Endothelial cell of umbilical vein (primary cell): ENCODE measurements at regions not wholly inside any gene's neighbourhood (a gene's known extent, or its start where the extent isn't known, plus 50 kb on each side); places are given as distances from the start of the nearest gene placed in this dataset.

ENCODE experiments used
- BruUV-seq: library from RNA; stranded (reverse); fragments of 400-500 nt; replicated peaks from 2 replicates; lab custom pipeline; 2021; lab: Mats Ljungman, UMichigan
- CTCF ChIA-PET: fragments of 300-600, 350-600 bp; sonication (Branson Sonifier 250); formaldehyde crosslinking; loops from one replicate; lab custom pipeline; 2021; ENCODE audit warnings: antibody characterized with exemption, inconsistent platforms; lab: Charles Lee
- POLR2A ChIA-PET: fragments of 300-600, 350-600 bp; sonication (Branson Sonifier 250); formaldehyde crosslinking; loops from one replicate; lab custom pipeline; 2021; ENCODE audit warnings: antibody characterized with exemption, inconsistent platforms; lab: Charles Lee
- DNase-seq: peaks from one replicate; pipeline ENCODE4 v3.0.0-alpha.2; 2011; ENCODE audit warnings: low read depth, low spot score
- FAIRE-seq: peaks from 2 replicates; lab custom pipeline; 2011; peaks lifted over from hg19 to GRCh38; lab: Jason Lieb, UNC
- H2AFZ ChIP-seq: 2 replicates; pipeline ENCODE4 v1.6.0; 2012; ENCODE audit warnings: low read depth, low read length, control low read depth, inconsistent platforms
- H3K27ac ChIP-seq: 2 replicates; pipeline ENCODE4 v1.5.1; 2011; ENCODE audit warnings: low read depth, mild to moderate bottlenecking, control low read depth, low read length, moderate library complexity; ENCODE audit not compliant: insufficient read depth
- H3K27me3 ChIP-seq, 2 experiments: 2 replicates each; pipeline versions ENCODE4 v1.6.0 to v1.6.1; 2011; ENCODE audit warnings: low read length in 2 of 2, mixed read lengths in 1 of 2; ENCODE audit not compliant: control insufficient read depth in 2 of 2, insufficient read depth in 2 of 2
- H3K36me3 ChIP-seq, 2 experiments: 2 replicates in 1 of 2; 3 replicates in 1 of 2; pipeline ENCODE4 v1.5.1; 2011; ENCODE audit warnings: low read length in 2 of 2, mild to moderate bottlenecking in 1 of 2, moderate library complexity in 1 of 2; ENCODE audit not compliant: control insufficient read depth in 2 of 2, insufficient read depth in 2 of 2; ENCODE audit errors: extremely low read depth in 1 of 2
- H3K4me1 ChIP-seq: 3 replicates; pipeline ENCODE4 v1.5.1; 2011; ENCODE audit warnings: mild to moderate bottlenecking, low read length; ENCODE audit not compliant: control insufficient read depth, insufficient read depth; ENCODE audit errors: extremely low read depth
- H3K4me2 ChIP-seq: 2 replicates; pipeline ENCODE4 v1.6.1; 2011; ENCODE audit warnings: low read length, control low read depth, mixed read lengths; ENCODE audit not compliant: insufficient read depth
- H3K4me3 ChIP-seq, 3 experiments: fragments of 200-600 bp in 1 of 3; sonication (generic), shearing (Covaris generic) in 1 of 3; replicated peaks in 1 of 3; 2 replicates each; pipeline ENCODE4 v1.5.1; 2011 to 2016; ENCODE audit warnings: control low read depth in 3 of 3, low read length in 3 of 3, mild to moderate bottlenecking in 2 of 3, inconsistent platforms in 1 of 3, low read depth in 1 of 3, moderate library complexity in 1 of 3; ENCODE audit not compliant: insufficient read depth in 1 of 3
- H3K79me2 ChIP-seq: 2 replicates; pipeline ENCODE4 v1.6.0; 2012; ENCODE audit warnings: low read length, inconsistent platforms; ENCODE audit not compliant: control insufficient read depth, insufficient read depth
- H3K9ac ChIP-seq: replicated peaks from 2 replicates; pipeline ENCODE3; 2011; ENCODE audit warnings: low read length, control low read depth; ENCODE audit not compliant: insufficient read depth; ENCODE audit errors: extremely low read depth
- H3K9me1 ChIP-seq: replicated peaks from 3 replicates; pipeline ENCODE4 v1.6.0; 2011; ENCODE audit warnings: mild to moderate bottlenecking, low read length; ENCODE audit not compliant: control insufficient read depth, insufficient read depth; ENCODE audit errors: extremely low read depth
- H3K9me3 ChIP-seq: replicated peaks from 2 replicates; pipeline ENCODE4 v1.5.1; 2012; ENCODE audit warnings: low read length, inconsistent platforms; ENCODE audit not compliant: control insufficient read depth, insufficient read depth
- H4K20me1 ChIP-seq: replicated peaks from 2 replicates; pipeline ENCODE3; 2011; ENCODE audit warnings: mild to moderate bottlenecking, low read length; ENCODE audit not compliant: control insufficient read depth, insufficient read depth; ENCODE audit errors: extremely low read depth
- EZH2 ChIP-seq: IDR thresholded peaks from 2 replicates; pipeline ENCODE4 v1.6.1; 2012; ENCODE audit warnings: borderline replicate concordance, low read depth, mild to moderate bottlenecking, moderate library complexity, low read length, inconsistent platforms; ENCODE audit not compliant: severe bottlenecking
- FOS ChIP-seq: IDR thresholded peaks from 2 replicates; pipeline ENCODE4 v1.6.1; 2011; ENCODE audit warnings: mild to moderate bottlenecking, low read length, moderate library complexity, borderline replicate concordance; ENCODE audit not compliant: insufficient read depth
- GATA2 ChIP-seq: IDR thresholded peaks from 2 replicates; pipeline ENCODE4 v1.7.0; 2011; ENCODE audit warnings: low read depth, mild to moderate bottlenecking, moderate library complexity, mixed read lengths, low read length; ENCODE audit not compliant: insufficient read length, insufficient read depth
- JUN ChIP-seq: IDR thresholded peaks from 2 replicates; pipeline ENCODE4 v1.6.1; 2011; ENCODE audit warnings: borderline replicate concordance, low read depth; ENCODE audit not compliant: insufficient read length, insufficient read depth
- MYC ChIP-seq: IDR thresholded peaks from one replicate; pipeline ENCODE4 v1.6.1; 2011; ENCODE audit warnings: mild to moderate bottlenecking, low read depth, low read length
- POLR2A ChIP-seq: IDR thresholded peaks from 2 replicates; pipeline ENCODE4 v1.6.1; 2012; ENCODE audit warnings: low read depth, mild to moderate bottlenecking, control low read depth, low read length
- POLR2AphosphoS5 ChIP-seq: IDR thresholded peaks from 2 replicates; pipeline ENCODE4 v1.6.1; 2012; ENCODE audit warnings: low read depth, mild to moderate bottlenecking, control low read depth, low read length, moderate library complexity; ENCODE audit not compliant: insufficient read depth
- dilution Hi-C: fragments of 300-500 bp; cut with MboI; formaldehyde crosslinking; loops from one replicate; pipeline ENCODE4 v1.15.0; 2019; ENCODE audit warnings: low sequenced_read_pairs; ENCODE audit not compliant: extremely low pct_ligation_motif_present
- intact Hi-C: fragments of 100-400 bp; cut with micrococcal nuclease; formaldehyde crosslinking; loops from one replicate; pipeline ENCODE4 v1.10.0; 2022
- TF ChIP-seq, protein P1 (sequence below), 2 donors: IDR thresholded peaks; 1 replicate in 1 of 2; 2 replicates in 1 of 2; pipeline ENCODE4 v1.5.1; 2011; ENCODE audit warnings: low read length in 2 of 2, mild to moderate bottlenecking in 2 of 2, moderate library complexity in 2 of 2, control low read depth in 1 of 2, inconsistent platforms in 1 of 2, low read depth in 1 of 2; ENCODE audit not compliant: insufficient read depth in 1 of 2; ENCODE audit errors: extremely low read depth in 1 of 2
- TF ChIP-seq, protein P2 (sequence below): IDR thresholded peaks from 2 replicates; pipeline ENCODE4 v1.6.1; 2011; ENCODE audit not compliant: insufficient read depth, insufficient read length

GRCh38 chr4:33090910-33091309, 2370.7 kb downstream of the PCDH7 start:
- POLR2A ChIA-PET, result no interaction called here

More at GRCh38 chr4:33090910-33091309, 2370.7 kb downstream of the PCDH7 start:
- Histone ChIP-seq H4K20me1 (no peaks in the 10 kb centered on the region), H3K27ac (no peak overlapping the region), H3K4me1 (no peaks in the 10 kb centered on the region), H3K9ac (no peak overlapping the region), H3K79me2 (no peaks in the 10 kb centered on the region), H3K4me3 (no peak overlapping the region), H3K9me1 (no peaks in the 10 kb centered on the region), H3K9me3 (no peaks in the 10 kb centered on the region), H2AFZ (no peak overlapping the region), H3K36me3 (no peaks in the 10 kb centered on the region), H3K27me3 (no peaks in the 10 kb centered on the region), H3K4me2 (no peak overlapping the region)
- BruUV-seq, result no TSS peak
- intact Hi-C loops (no loop called here), dilution Hi-C loops (no loop called here)
- CTCF ChIA-PET, result no interaction called here
- FAIRE-seq (no peak), DNase-seq (no peak)
- TF ChIP-seq, protein P1, sequence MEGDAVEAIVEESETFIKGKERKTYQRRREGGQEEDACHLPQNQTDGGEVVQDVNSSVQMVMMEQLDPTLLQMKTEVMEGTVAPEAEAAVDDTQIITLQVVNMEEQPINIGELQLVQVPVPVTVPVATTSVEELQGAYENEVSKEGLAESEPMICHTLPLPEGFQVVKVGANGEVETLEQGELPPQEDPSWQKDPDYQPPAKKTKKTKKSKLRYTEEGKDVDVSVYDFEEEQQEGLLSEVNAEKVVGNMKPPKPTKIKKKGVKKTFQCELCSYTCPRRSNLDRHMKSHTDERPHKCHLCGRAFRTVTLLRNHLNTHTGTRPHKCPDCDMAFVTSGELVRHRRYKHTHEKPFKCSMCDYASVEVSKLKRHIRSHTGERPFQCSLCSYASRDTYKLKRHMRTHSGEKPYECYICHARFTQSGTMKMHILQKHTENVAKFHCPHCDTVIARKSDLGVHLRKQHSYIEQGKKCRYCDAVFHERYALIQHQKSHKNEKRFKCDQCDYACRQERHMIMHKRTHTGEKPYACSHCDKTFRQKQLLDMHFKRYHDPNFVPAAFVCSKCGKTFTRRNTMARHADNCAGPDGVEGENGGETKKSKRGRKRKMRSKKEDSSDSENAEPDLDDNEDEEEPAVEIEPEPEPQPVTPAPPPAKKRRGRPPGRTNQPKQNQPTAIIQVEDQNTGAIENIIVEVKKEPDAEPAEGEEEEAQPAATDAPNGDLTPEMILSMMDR (IDR thresholded peaks at IDR 0.05; ENCODE audit: extremely low read depth in 1 of 2, insufficient read depth in 1 of 2, low read depth in 1 of 2, low read length in 2 of 2), result no peak
- no peak for TF ChIP-seq EZH2
- TF ChIP-seq JUN, result no peak
- no peak for TF ChIP-seq GATA2
- TF ChIP-seq POLR2A, result no peak
- no peak for TF ChIP-seq FOS
- TF ChIP-seq, protein P2, sequence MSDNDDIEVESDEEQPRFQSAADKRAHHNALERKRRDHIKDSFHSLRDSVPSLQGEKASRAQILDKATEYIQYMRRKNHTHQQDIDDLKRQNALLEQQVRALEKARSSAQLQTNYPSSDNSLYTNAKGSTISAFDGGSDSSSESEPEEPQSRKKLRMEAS, result no peak
- no peak for TF ChIP-seq MYC
- no peak for TF ChIP-seq POLR2AphosphoS5
